ENCODE measurements at regions not wholly inside any gene's neighbourhood (a gene's known extent, or its start where the extent isn't known, plus 50 kb on each side); places are given as distances from the start of the nearest gene placed in this dataset.

- H3K4me3 ChIP-seq (ENCODE audit: low read length), result no peak overlapping the region
- no peaks in the 10 kb centered on the region for H3K79me2 ChIP-seq (replicated peaks; ENCODE audit: insufficient read depth, low read length)
- no peaks in the 10 kb centered on the region for H3F3A ChIP-seq (ENCODE audit: insufficient read depth, low read length, poor library complexity, severe bottlenecking)
- H4K20me1 ChIP-seq (ENCODE audit: insufficient read depth), result no peaks in the 10 kb centered on the region
- no peak overlapping the region for H3K27ac ChIP-seq (ENCODE audit: low read length)
- no peak overlapping the region for H3K4me2 ChIP-seq (ENCODE audit: low read length)
- H3K36me3 ChIP-seq (ENCODE audit: insufficient read depth, low read length), result no peaks in the 10 kb centered on the region
- TF ChIP-seq SMC3 (conservative IDR thresholded peaks at IDR 0.05; ENCODE audit: poor library complexity) (no peak), TAF1 (IDR thresholded peaks at IDR 0.05; ENCODE audit: low read depth) (no peak), POLR2AphosphoS5 (IDR thresholded peaks at IDR 0.05) (no peak), EZH2 (IDR thresholded peaks at IDR 0.05; ENCODE audit: borderline replicate concordance, insufficient read depth, low read length, poor library complexity, severe bottlenecking) (no peak)
- H3K9ac ChIP-seq (ENCODE audit: low read length), result no peak overlapping the region
- no peaks in the 10 kb centered on the region for H3K9me3 ChIP-seq (ENCODE audit: low read length)
- H2AFZ ChIP-seq (ENCODE audit: low read depth, low read length), result no peak overlapping the region
- H3K27me3 ChIP-seq (ENCODE audit: insufficient read depth, low read depth, low read length), result no peaks in the 10 kb centered on the region
- H3K9me2 ChIP-seq (ENCODE audit: insufficient read depth, low read length), result no peaks in the 10 kb centered on the region
Observed at GRCh38 chr2:17362956-17363355, 155.3 kb downstream of the RAD51AP2 start.

- Histone ChIP-seq H2AFZ (ENCODE audit: low read depth, low read length) (no peak overlapping the region), H3F3A (ENCODE audit: insufficient read depth, low read length, poor library complexity, severe bottlenecking) (no peaks in the 10 kb centered on the region), H3K9me3 (ENCODE audit: low read length) (no peaks in the 10 kb centered on the region), H4K20me1 (ENCODE audit: insufficient read depth) (no peaks in the 10 kb centered on the region), H3K79me2 (replicated peaks; ENCODE audit: insufficient read depth, low read length) (no peaks in the 10 kb centered on the region), H3K27ac (ENCODE audit: low read length) (no peak overlapping the region), H3K4me2 (ENCODE audit: low read length) (no peak overlapping the region), H3K27me3 (ENCODE audit: insufficient read depth, low read depth, low read length) (no peaks in the 10 kb centered on the region), H3K9me2 (ENCODE audit: insufficient read depth, low read length) (no peaks in the 10 kb centered on the region), H3K9ac (ENCODE audit: low read length) (no peak overlapping the region), H3K4me3 (ENCODE audit: low read length) (no peak overlapping the region), H3K36me3 (ENCODE audit: insufficient read depth, low read length) (no peaks in the 10 kb centered on the region)
- TF ChIP-seq RAD21 (conservative IDR thresholded peaks at IDR 0.05) (no peak), EP300 (conservative IDR thresholded peaks at IDR 0.05; ENCODE audit: poor library complexity, severe bottlenecking) (no peak), POLR2AphosphoS5 (IDR thresholded peaks at IDR 0.05) (no peak), CTCF (IDR thresholded peaks at IDR 0.05; ENCODE audit: poor library complexity, severe bottlenecking) (no peak), EZH2 (IDR thresholded peaks at IDR 0.05; ENCODE audit: borderline replicate concordance, insufficient read depth, low read length, poor library complexity, severe bottlenecking) (no peak), SMC3 (conservative IDR thresholded peaks at IDR 0.05; ENCODE audit: poor library complexity) (no peak), REST (IDR thresholded peaks at IDR 0.05; ENCODE audit: borderline replicate concordance) (no peak)
Observed at GRCh38 chr2:17355608-17356329, 162.5 kb downstream of the RAD51AP2 start.

All from neural cell (in vitro differentiated cells).